BE2C (cell line): ENCODE measurements at regions not wholly inside any gene's neighbourhood (a gene's known extent, or its start where the extent isn't known, plus 50 kb on each side); places are given as distances from the start of the nearest gene placed in this dataset.

Experiments
- DNase-seq: peaks from one replicate; pipeline ENCODE4 v3.0.0-alpha.2; 2020
- H3K27me3 ChIP-seq: fragments of 250-450 bp; sonication (Bioruptor Pico); 2 replicates; pipeline ENCODE4 v1.5.1; 2020; ENCODE audit warnings: mild to moderate bottlenecking
- H3K36me3 ChIP-seq: fragments of 250-450 bp; sonication (Bioruptor Pico); 2 replicates; pipeline ENCODE4 v1.5.1; 2020; ENCODE audit warnings: mild to moderate bottlenecking
- H3K4me1 ChIP-seq: fragments of 250-450 bp; sonication (Bioruptor Pico); 2 replicates; pipeline ENCODE4 v1.5.1; 2020
- H3K4me3 ChIP-seq: 2 replicates; pipeline ENCODE4 v1.5.1; 2011; ENCODE audit warnings: low read depth, low read length
- H3K9me3 ChIP-seq: fragments of 250-450 bp; sonication (Bioruptor Pico); 2 replicates; pipeline ENCODE4 v1.5.1; 2020
- CTCF ChIP-seq: IDR thresholded peaks from 2 replicates; pipeline ENCODE4 v1.5.1; 2012; ENCODE audit warnings: mild to moderate bottlenecking, low read depth, low read length

- peak; percentile 36 for TF ChIP-seq CTCF
- Histone ChIP-seq H3K4me3 (no peak overlapping the region), H3K9me3 (no peaks in the 10 kb centered on the region), H3K4me1 (no peaks in the 10 kb centered on the region), H3K36me3 (no peaks in the 10 kb centered on the region), H3K27me3 (peaks cover 15% of the 10 kb centered on the region)
- DNase-seq, result no peak
Observed at GRCh38 chr12:125193376-125194152, 128.3 kb downstream of the AACS start.

- Histone ChIP-seq H3K9me3 (no peaks in the 10 kb centered on the region), H3K4me1 (no peaks in the 10 kb centered on the region), H3K36me3 (no peaks in the 10 kb centered on the region), H3K4me3 (peak overlapping the region; percentile 16; the same call in 1 of the 2 replicates), H3K27me3 (peaks cover 9% of the 10 kb centered on the region)
- no peak for TF ChIP-seq CTCF
- DNase-seq, result peak; percentile 45
Observed at GRCh38 chr12:125194163-125194773, 129.0 kb downstream of the AACS start.

GRCh38 chr12:125194987-125195386, 129.8 kb downstream of the AACS start:
- Histone ChIP-seq H3K4me3 (no peak overlapping the region), H3K4me1 (no peaks in the 10 kb centered on the region), H3K27me3 (peaks cover 6% of the 10 kb centered on the region), H3K9me3 (no peaks in the 10 kb centered on the region), H3K36me3 (no peaks in the 10 kb centered on the region)
- no peak for TF ChIP-seq CTCF
- no peak for DNase-seq

GRCh38 chr12:125197326-125197725, 132.1 kb downstream of the AACS start:
- no peaks in the 10 kb centered on the region for H3K4me1 ChIP-seq
- H3K9me3 ChIP-seq, result no peaks in the 10 kb centered on the region
- peaks cover 5% of the 10 kb centered on the region; the same call in 1 of the 2 replicates for H3K27me3 ChIP-seq
- no peak for TF ChIP-seq CTCF
- H3K4me3 ChIP-seq, result no peak overlapping the region
- H3K36me3 ChIP-seq, result no peaks in the 10 kb centered on the region
- DNase-seq, result no peak

GRCh38 chr12:125198652-125199051, 133.4 kb downstream of the AACS start:
- H3K36me3 ChIP-seq, result no peaks in the 10 kb centered on the region
- no peak overlapping the region for H3K4me3 ChIP-seq
- H3K9me3 ChIP-seq, result no peaks in the 10 kb centered on the region
- no peaks in the 10 kb centered on the region for H3K4me1 ChIP-seq
- DNase-seq, result no peak
- no peak for TF ChIP-seq CTCF
- H3K27me3 ChIP-seq, result peaks cover 5% of the 10 kb centered on the region; the same call in 1 of the 2 replicates

GRCh38 chr12:125201090-125201489, 135.9 kb downstream of the AACS start:
- Histone ChIP-seq H3K4me1 (no peaks in the 10 kb centered on the region), H3K27me3 (peaks cover 11% of the 10 kb centered on the region), H3K4me3 (no peak overlapping the region), H3K36me3 (no peaks in the 10 kb centered on the region), H3K9me3 (no peaks in the 10 kb centered on the region)
- no peak for DNase-seq
- TF ChIP-seq CTCF, result no peak
